Ureter (tissue), 1 donor: ENCODE measurements at regions not wholly inside any gene's neighbourhood (a gene's known extent, or its start where the extent isn't known, plus 50 kb on each side); places are given as distances from the start of the nearest gene placed in this dataset.
"Not testable (repeated sequence)": the region's sequence is repeated elsewhere in the genome, so short reads cannot be mapped to it uniquely, and the experiment has no call there.

Experiments used
- DNase-seq: peaks from one replicate; pipeline ENCODE4 v3.0.0-alpha.2; 2020; ENCODE audit warnings: low spot score
- donor health status: DM: yes; HTN: yes; CAD: no.

DNA sequence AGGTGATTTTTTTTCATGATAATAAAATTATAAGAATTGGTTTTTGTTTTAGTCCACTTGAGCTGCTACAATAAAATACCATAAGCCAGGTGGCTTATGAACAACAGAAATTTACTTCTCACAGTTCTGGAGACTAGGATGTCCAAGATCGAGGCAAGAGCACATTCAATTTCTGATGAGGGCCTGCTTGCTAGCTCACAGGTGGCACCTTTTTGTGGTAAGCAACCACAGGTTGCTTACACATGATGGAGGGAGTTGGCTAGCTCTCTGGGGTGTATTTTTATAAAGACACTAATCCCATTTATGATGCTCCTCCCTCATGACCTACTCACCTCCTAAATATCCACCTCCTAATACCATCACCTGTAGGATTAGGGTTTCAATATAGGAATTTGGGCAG is 1248.5 kb upstream of the TENM3 start:
- DNase-seq, result no peak

DNA sequence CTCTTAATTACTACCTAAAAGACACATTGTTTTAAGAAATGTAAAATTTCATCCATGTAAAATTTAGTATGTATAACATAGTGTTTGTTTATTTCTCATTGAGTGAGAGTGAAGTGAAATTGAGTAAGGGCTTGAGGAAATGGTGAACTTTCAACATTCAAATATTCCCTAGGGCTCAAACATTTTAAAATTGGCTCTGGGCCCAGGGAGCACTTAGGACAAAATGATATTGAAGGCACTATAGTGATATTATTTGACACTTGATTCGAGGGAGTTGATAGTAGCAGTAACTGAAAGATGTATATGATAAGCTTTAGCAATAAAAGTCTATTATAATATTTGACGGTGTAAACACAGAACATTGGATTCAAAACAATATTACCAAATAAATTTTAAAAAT is 1244.0 kb upstream of the TENM3 start:
- DNase-seq, result no peak

GRCh38 chr4:181004056-181004455 is 1239.1 kb upstream of the TENM3 start:
- no peak for DNase-seq

- DNase-seq, result no peak
Measured at GRCh38 chr4:181006499-181007260, 1236.5 kb upstream of the TENM3 start.

- DNase-seq, result no peak
Measured at GRCh38 chr4:181007751-181008150, 1235.5 kb upstream of the TENM3 start.

- DNase-seq, result no peak
Measured at GRCh38 chr4:181008164-181008563, 1235.0 kb upstream of the TENM3 start.

GRCh38 chr4:181013162-181013561 is 1230.0 kb upstream of the TENM3 start:
- DNase-seq, result no peak

- no peak for DNase-seq
Measured at GRCh38 chr4:181017038-181017437, 1226.2 kb upstream of the TENM3 start.

DNA sequence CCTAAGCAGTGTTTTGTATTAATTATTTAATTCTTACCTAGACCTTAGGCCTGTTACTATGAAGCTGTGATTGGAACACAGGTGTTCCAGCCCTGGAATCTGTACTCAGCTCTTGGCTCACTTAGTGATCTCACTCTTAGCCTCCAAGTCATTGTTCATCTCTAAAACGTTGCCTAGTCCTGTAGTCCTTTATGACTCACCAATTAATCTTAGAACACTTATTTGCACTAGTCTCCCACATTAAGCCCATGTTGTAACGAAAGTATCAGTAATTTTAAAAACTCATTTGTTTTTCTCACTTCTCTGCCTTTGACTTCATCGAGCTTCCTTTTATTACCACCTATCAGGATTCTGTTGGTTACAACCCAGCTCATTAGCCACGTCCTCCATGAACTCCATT is 1224.7 kb upstream of the TENM3 start:
- DNase-seq, result no peak

GRCh38 chr4:181018913-181019312 is 1224.3 kb upstream of the TENM3 start:
- DNase-seq, result no peak

DNA sequence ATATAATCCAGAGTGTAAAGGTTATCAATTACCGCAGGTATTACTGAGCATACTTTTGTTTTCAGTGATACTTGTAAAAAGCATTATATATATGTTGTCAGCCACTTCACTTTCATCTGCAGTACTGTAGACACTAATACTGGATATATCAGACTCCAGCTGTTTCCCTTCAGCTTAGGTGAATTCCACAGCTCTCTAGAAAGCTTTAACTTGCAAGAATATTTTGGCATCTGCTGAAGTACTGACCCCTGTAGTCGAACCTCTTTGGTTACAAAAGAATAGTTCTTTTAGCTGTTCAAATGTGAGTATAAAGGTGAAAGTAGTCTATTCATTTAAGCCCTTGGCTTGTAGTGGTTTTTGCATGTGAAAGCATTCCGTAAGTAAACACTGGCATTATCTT is 1222.7 kb upstream of the TENM3 start:
- DNase-seq, result no peak

DNA sequence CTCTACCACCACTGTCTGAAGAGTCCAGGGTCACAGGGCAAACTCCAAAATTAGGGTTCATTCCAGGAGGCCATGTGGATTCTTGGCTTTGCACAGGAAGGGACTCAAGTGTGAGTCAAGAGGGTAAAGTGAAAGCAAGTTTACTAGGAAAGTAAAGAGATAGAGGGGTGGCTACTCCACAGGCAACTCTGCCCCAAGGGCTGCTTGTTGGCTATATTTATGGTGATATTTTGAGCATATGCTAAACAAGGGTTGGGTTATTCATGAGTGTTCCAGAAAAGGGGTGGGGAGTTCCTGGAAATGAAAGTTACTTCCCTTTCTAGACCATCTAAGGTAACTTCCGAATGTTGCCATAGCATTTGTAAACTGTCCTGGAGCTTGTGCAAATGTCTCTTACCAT is 1222.0 kb upstream of the TENM3 start:
- DNase-seq, result no peak

DNA sequence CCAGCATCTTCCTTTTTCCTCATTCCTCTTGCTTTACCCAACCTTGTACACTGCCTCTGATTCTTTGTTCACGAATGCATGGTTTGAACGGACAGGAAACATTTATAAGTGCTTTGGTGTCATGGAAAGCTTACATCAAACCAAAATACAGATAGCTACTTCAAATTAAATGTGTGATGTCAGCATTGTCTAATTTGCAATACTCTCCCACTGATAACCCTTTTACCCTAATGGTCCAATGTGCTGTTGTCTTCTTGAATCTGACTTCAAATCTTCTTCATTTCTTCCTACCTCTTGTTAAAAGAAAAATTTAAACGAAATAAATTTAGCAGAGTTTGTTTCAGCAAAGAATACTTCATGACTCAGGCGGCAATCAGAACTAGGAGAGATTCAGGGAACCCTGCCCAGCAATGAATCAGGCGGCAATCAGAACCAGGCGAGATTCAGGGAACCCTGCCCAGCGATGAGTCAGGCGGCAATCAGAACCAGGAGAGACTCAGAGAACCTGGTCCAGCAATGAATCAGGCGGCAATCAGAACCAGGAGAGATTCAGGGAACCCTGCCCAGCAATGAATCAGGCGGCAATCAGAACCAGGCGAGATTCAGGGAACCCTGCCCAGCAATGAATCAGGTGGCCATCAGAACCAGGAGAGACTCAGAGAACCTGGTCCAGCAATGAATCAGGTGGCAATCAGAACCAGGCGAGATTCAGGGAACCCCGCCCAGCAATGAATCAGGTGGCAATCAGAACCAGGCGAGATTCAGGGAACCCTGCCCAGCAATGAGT is 1212.9 kb upstream of the TENM3 start:
- DNase-seq, result not testable (repeated sequence)

- DNase-seq, result no peak
Measured at GRCh38 chr4:181030961-181031360, 1212.2 kb upstream of the TENM3 start.

GRCh38 chr4:181043486-181043885 is 1199.7 kb upstream of the TENM3 start:
- DNase-seq, result no peak

GRCh38 chr4:181046809-181047208 is 1196.4 kb upstream of the TENM3 start:
- no peak for DNase-seq

DNA sequence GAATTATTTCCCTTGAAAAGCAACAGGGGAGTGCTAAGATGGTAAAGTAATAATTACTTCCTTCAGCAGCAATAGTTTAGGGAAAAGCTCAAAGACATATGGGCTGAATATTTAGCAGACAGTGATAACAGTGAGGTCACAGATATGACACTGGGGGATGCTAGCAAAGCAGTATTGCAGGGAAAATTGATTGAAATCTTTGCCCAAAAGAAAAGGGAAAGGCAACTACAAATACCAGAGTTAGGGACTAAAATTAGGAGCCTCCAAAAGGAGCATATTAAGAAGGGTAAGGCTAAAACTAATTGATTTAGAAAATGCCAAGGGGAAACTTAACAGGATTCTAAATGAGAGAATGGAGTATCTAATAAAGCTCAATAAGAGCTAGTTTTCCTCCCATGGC is 1191.3 kb upstream of the TENM3 start:
- DNase-seq, result no peak

DNA sequence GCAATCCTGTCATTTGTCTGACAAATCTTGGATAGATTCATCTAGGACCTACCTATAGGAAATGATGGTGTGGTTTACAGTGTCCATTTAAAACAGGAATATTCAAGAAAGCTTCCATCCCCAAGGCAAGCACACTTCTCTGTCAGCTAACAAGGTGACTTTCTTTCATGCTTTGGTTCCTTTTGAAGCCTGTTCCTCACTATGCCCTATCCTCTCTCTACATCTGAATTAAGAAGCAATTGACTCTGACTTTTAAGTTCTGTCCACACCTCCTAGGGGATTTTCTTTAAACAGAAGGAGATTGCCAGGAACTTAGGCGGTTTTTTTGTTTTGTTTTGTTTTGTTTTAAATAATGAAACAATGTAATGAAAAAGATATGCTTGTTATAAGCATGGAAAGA is 1181.4 kb upstream of the TENM3 start:
- DNase-seq, result no peak

DNA sequence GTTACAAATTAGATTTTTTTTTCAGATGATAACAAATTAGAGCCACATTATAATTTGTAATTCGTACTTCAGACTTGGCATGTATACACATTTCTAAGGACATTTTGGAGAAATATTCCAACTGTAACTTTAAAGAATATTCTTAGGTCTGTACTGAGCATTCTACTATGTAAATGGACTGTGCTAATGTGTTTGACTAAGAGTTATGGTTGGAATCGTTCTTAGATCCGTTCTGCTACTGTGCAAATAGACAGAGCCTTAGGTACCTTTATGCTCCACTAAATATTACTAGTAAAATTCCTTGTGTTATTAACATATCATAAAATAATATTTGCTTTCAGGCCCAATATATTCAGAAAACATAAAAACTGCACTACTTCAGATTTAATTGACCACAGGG is 1180.0 kb upstream of the TENM3 start:
- DNase-seq, result no peak

GRCh38 chr4:181077341-181077740 is 1165.9 kb upstream of the TENM3 start:
- DNase-seq, result no peak

GRCh38 chr4:181078196-181078595 is 1165.0 kb upstream of the TENM3 start:
- DNase-seq, result no peak

- no peak for DNase-seq
Measured at GRCh38 chr4:181083757-181084361, 1159.3 kb upstream of the TENM3 start.

DNA sequence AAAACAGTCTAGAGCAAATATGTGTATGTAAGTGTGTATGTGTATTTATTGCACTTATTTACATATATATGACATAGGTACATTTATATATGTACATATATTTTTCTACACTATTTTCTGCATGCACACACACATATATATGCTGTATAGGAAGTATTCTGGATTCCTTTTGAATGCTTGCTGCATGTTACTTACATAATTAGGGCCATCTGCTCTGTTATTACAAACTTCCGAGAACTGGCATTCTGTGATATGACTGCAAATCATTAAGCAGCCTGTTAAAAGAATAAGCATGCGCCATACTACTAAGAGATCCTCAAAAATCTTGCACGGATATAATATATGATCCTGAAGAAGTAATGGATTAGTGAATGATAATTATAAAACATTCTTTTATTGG is 1157.6 kb upstream of the TENM3 start:
- DNase-seq, result no peak
